Globus pallidus (tissue), 1 donor: ENCODE measurements at regions not wholly inside any gene's neighbourhood (a gene's known extent, or its start where the extent isn't known, plus 50 kb on each side); places are given as distances from the start of the nearest gene placed in this dataset.
"Not testable (repeated sequence)": the region's sequence is repeated elsewhere in the genome, so short reads cannot be mapped to it uniquely, and the experiment has no call there.

Experiments
- DNase-seq: peaks from one replicate; pipeline ENCODE4 v3.0.0-alpha.2; 2015; ENCODE audit warnings: low spot score

DNA sequence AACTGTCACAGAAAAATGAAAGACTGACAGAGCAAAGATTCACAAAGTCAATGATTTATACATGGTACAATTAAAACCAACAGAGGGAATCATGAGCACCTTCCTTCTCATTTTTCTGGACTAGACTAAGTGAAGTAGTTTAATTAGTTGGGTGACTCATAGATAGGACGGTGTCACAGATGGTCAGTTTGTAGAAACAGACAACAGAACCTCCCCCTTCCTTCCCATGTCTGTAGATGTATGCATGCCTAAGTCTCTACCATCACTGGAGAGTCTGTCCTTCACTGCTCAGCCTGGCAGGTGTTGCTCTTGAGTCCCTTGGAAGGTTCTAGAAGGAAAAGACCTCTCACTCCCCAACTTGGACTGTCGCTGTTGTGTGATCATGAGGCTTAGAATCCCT lies 75.4 kb upstream of the EEF1E1 start:
- DNase-seq, result no peak

DNA sequence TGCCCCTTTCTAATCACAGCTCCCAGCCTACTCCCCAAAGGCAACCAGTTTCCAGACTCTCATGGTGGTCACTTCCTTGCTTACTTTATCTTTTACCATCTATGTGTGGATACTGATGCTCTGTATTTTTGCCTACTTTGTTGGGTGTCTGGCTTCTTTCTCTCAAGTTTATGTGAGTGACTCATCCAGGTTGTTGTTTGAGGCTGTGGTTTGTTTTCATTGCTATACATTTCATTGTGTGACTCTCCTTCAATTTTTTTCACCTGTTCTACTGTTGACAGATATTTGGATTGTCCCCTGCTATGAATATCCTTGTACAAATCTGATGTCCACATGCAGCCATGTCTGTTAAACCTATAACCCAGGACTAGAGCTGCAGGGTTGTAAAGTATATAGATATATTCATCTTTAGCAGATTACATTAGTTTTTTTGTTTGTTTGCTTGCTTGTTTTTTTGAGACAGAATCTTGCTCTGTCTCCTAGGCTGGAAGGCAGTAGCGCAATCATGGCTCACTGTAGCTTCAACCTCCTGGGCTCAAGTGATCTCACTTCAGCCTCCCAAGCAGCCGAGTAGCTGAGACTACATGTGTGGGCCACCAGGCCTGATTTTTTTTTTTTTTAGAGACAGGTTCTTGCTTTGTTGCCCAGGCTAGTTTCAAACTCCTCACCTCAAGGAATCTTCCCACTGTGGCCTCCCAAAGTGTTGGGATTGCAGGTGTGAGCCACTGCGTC lies 72.9 kb upstream of the EEF1E1 start:
- DNase-seq, result no peak

DNA sequence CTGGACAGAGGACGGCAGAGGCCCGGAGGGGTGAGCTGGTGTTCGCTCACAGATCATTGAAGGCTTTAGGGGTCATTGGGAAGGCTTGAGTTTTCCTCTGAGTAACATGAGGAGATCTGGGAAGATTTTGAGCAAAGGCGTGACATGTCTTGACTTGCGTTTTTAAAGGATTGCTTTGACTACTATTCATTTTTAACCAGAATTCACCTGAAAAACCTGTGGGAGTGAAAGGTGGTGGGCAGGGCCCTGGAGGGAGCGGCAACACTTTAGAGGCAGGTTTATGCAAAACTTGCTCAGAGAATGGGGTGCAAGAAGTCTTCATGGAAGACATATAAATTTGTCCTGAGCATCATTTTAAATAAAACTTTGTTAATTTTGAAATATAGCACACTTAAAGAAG lies 72.2 kb upstream of the EEF1E1 start:
- no peak for DNase-seq

DNA sequence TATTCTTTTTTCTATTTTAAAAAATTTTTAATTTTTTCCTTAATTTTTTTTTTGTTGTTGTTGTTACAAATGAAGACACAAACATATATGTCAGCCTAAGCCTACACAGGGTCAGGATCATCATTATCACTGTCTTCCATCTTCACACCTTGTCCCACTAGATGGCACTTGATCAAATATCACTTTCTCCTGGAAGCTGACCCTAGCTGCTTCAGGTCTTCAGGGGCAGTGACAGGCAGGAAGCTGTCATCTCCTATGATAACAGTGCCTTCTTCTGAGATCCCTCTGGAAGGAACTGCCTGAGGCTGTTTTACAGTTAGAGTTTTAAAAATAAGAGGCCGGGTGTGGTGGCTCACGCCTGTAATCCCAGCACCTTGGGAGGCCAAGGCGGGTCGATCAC lies 70.2 kb upstream of the EEF1E1 start:
- no peak for DNase-seq

DNA sequence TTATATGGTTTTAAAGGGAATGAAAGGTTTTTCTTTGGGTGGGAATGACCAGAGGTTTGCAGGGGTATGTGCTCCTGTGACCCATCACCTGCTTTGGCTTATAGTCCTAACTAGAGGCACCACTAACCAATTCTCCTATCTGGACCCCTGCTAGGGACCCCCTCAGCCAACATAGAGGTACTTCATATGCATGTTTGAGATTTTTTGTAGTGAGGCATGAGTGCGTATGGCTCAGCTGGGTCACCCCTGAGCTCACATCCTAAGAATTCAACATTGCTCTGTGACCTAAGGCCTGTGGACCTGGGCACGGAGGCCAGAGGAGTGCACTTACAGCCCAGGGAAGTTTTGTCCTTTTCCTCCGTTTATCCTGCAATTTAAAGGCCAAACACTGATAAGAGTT lies 68.4 kb upstream of the EEF1E1 start:
- DNase-seq, result no peak

DNA sequence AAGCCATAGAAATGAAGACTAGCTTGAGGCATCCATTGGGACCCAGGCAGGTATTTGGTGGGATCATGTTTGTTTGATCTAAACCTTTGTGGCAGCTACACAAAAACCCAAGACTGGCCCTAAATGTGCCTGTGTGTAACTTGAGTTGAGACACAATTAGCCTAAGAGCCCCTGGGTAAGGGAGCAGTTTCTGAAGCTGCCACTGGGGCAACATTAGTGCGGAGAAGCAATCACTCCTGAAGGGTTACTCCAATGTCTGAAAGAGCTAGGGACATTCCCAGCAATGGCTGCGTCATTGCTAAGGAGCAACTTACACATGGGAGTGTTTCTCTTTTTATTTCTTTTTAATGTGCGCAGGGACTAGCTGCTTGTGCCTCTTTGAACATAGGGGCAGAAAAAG lies 67.9 kb upstream of the EEF1E1 start:
- no peak for DNase-seq

DNA sequence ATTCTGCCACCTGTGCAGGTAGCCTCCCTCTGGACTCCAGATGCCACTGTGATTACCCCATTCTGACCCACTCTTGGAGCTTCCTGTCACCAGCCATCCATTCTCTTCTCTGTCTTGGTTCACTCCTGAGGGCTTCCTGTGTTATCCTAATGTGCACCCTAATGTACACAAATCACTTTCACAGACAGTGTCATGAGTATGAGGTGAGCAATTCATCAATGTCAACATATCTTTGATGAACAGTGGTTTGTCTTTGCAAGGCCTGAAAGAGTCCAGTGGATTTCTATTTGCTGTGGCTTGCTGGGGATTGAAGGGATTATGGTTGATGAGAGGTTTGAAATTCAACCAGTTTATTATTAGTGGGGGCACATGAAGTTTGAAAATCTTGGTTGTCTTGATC lies 63.8 kb upstream of the EEF1E1 start:
- DNase-seq, result no peak

DNA sequence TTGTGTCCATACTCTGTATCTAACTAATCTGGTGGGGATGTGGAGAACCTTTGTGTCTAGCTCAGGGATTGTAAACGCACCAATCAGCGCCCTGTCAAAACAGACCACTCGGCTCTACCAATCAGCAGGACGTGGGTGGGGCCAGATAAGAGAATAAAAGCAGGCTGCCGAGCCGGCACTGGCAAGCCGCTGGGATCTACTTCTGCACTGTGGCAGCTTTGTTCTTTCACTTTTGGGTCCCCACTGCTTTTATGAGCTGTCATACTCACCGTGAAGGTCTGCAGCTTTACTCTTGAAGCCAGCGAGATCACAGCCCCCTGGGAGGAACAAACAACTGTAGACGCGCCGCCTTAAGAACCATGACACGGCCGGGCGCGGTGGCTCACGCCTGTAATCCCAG lies 62.7 kb upstream of the EEF1E1 start:
- not testable (repeated sequence) for DNase-seq

DNA sequence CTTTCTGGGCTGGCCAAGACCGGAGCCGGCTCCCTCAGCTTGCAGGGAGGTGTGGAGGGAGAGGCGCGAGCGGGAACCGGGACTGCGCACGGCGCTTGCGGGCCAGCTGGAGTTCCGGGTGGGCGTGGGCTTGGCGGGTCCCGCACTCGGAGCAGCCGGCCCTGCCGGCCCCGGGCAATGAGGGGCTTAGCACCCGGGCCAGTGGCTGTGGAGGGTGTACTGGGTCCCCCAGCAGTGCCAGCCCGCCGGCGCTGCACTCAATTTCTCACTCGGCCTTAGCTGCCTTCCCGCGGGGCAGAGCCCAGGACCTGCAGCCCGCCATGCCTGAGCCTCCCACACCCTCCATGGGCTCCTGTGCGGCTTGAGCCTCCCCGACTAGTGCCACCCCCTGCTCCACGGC lies 61.9 kb upstream of the EEF1E1 start:
- not testable (repeated sequence) for DNase-seq

DNA sequence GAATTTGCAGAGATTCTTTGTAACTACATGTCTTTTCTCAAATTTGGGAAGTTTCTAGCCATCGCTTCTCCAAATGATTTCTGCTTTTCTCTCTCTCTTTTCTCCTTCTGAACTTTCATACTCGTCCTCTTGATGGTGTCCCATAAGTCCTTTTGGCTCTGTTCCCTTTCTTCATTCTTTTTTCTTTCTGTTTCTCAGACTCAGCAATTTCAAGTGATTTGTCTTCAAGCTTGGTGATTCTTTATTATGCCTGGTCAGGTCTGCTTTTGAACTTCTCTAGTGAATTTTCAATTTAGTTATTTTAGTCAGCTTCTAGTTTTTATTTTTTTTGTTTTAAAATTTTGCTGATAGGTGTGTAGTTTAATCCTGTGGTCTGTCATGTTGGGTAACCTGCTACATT lies 57.6 kb upstream of the EEF1E1 start:
- DNase-seq, result no peak

DNA sequence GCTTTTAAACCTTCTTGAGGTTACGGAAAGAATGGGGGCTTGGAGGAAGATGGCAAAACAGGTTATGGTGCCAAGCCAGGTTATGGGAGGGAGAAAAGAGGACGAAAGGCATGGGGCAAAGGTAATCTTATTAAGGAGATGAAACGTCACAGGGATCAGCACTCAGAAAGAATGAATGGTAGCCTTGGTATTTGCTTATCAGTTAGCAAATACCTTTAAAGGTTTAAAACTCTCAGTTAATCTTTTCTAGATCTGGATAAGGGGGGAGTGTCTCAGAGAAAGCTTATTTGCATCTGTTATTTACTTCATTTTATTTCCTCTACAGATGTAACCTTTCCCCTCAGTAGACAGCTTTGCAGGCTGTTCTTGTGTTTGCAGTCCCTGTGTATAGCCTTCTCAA lies 55.5 kb upstream of the EEF1E1 start:
- DNase-seq, result no peak

DNA sequence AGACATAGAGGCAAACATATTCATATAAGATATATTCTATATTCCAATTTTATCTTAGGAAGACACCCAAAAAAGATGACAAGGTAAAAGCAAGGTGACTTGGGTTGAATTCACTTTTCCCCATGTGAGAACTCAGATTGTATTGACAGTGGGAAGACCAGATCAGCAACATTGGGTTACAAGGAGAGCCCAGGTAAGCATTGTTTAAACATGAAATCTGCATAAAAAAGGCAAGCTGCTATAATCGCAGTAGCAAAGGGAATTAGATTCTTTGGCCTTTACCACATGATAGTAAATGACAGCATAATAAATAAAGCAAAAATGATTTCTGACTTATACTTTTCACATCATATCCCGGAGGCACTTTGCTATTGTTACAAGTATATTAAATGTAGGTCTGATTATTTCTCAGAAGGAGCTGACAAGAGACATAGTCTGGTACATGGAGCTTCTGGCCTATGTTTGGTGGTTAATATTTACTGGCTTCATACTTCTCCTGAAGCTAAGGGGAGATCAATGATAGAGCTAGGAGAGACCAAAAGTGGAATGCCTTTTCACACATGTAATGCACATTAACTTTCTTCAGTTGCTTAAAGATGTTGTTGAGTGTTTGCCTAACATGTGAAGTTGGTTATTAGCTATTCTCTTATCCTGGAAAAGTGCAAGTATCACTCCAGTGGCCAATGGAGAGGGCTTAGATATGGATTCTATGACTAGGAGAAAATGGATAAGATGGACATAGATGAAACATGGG lies 53.1 kb upstream of the EEF1E1 start:
- no peak for DNase-seq
